CD14-positive monocyte (primary cell): ENCODE measurements at regions not wholly inside any gene's neighbourhood (a gene's known extent, or its start where the extent isn't known, plus 50 kb on each side); places are given as distances from the start of the nearest gene placed in this dataset.

Experiments used
- DNase-seq, 3 donors: peaks; one replicate each; pipeline ENCODE4 v3.0.0-alpha.2; 2011 to 2022
- H2AFZ ChIP-seq: 2 replicates; pipeline ENCODE4 v1.6.0; 2012; ENCODE audit warnings: mild to moderate bottlenecking, low read depth, low read length, inconsistent platforms; ENCODE audit not compliant: insufficient read depth, poor library complexity, severe bottlenecking
- H3K27ac ChIP-seq, 2 donors: 1 replicate in 1 of 2; 2 replicates in 1 of 2; pipeline ENCODE4 v1.5.1; 2012 to 2013; ENCODE audit warnings: low read length in 2 of 2, control low read depth in 1 of 2, inconsistent platforms in 1 of 2, low read depth in 1 of 2, mild to moderate bottlenecking in 1 of 2
- H3K27me3 ChIP-seq, 2 donors: one replicate each; pipeline versions ENCODE4 v1.6.0 to v1.6.1; 2011 to 2013; ENCODE audit warnings: low read length in 2 of 2; ENCODE audit not compliant: control insufficient read depth in 2 of 2, insufficient read depth in 2 of 2
- H3K36me3 ChIP-seq, 2 donors: replicated peaks in 1 of 2; 1 replicate in 1 of 2; 2 replicates in 1 of 2; pipeline versions ENCODE4 v1.5.1 to v1.6.1; 2012 to 2013; ENCODE audit warnings: low read length in 2 of 2, control low read depth in 1 of 2, inconsistent platforms in 1 of 2, mild to moderate bottlenecking in 1 of 2; ENCODE audit not compliant: insufficient read depth in 2 of 2, control insufficient read depth in 1 of 2
- H3K4me1 ChIP-seq, 2 donors: 1 replicate in 1 of 2; 2 replicates in 1 of 2; pipeline versions ENCODE4 v1.5.1 to v1.6.1; 2012 to 2013; ENCODE audit warnings: low read length in 2 of 2, control low read depth in 1 of 2, inconsistent platforms in 1 of 2, mild to moderate bottlenecking in 1 of 2, moderate library complexity in 1 of 2; ENCODE audit not compliant: insufficient read depth in 2 of 2, control insufficient read depth in 1 of 2
- H3K4me2 ChIP-seq: replicated peaks from 2 replicates; pipeline ENCODE3; 2012; ENCODE audit warnings: low read length, moderate library complexity, mild to moderate bottlenecking; ENCODE audit not compliant: poor library complexity, severe bottlenecking; ENCODE audit errors: extremely low read depth
- H3K4me3 ChIP-seq, 3 experiments: fragments of 200-600 bp in 1 of 3; sonication (generic) in 1 of 3; replicated peaks in 1 of 3; 1 replicate in 2 of 3; 2 replicates in 1 of 3; pipeline ENCODE4 v1.5.1; 2011 to 2013; ENCODE audit warnings: low read length in 3 of 3, mild to moderate bottlenecking in 3 of 3, control low read depth in 2 of 3, low read depth in 2 of 3, inconsistent platforms in 1 of 3, moderate library complexity in 1 of 3
- H3K79me2 ChIP-seq: 2 replicates; pipeline ENCODE4 v1.6.0; 2012; ENCODE audit warnings: mild to moderate bottlenecking, control low read depth, inconsistent platforms, low read length, moderate library complexity; ENCODE audit not compliant: insufficient read depth
- H3K9ac ChIP-seq: 2 replicates; pipeline ENCODE4 v1.6.0; 2017; ENCODE audit warnings: low read length, mild to moderate bottlenecking; ENCODE audit not compliant: insufficient read depth, poor library complexity, severe bottlenecking
- H3K9me3 ChIP-seq, 2 donors: replicated peaks in 1 of 2; 1 replicate in 1 of 2; 2 replicates in 1 of 2; pipeline versions ENCODE4 v1.5.1 to v1.6.1; 2012 to 2013; ENCODE audit warnings: low read length in 2 of 2, control low read depth in 1 of 2; ENCODE audit not compliant: control insufficient read depth in 1 of 2, insufficient read depth in 1 of 2
- H4K20me1 ChIP-seq: 2 replicates; pipeline ENCODE4 v1.6.0; 2012; ENCODE audit warnings: mild to moderate bottlenecking, low read length, control low read depth, moderate library complexity; ENCODE audit not compliant: insufficient read depth
- H3K27ac Mint-ChIP-seq, 7 donors: one replicate each; pipeline ENCODE4 v1.8.0; 2020; ENCODE audit warnings: mild to moderate bottlenecking in 7 of 7, mixed read lengths in 7 of 7, moderate library complexity in 6 of 7, inconsistent platforms in 2 of 7
- H3K27me3 Mint-ChIP-seq, 3 donors: one replicate each; pipeline ENCODE4 v1.8.0; 2021 to 2022; ENCODE audit warnings: low read depth in 3 of 3, mild to moderate bottlenecking in 3 of 3, mixed read lengths in 3 of 3, moderate library complexity in 3 of 3, inconsistent platforms in 1 of 3
- H3K36me3 Mint-ChIP-seq, 2 donors: one replicate each; pipeline ENCODE4 v1.8.0; 2020; ENCODE audit warnings: mixed read lengths in 2 of 2, inconsistent platforms in 1 of 2, mild to moderate bottlenecking in 1 of 2
- H3K4me1 Mint-ChIP-seq: one replicate; pipeline ENCODE4 v1.8.0; 2020; ENCODE audit warnings: mild to moderate bottlenecking, mixed read lengths
- H3K4me3 Mint-ChIP-seq, 2 donors: one replicate each; pipeline ENCODE4 v1.8.0; 2020; ENCODE audit warnings: mild to moderate bottlenecking in 2 of 2, mixed read lengths in 2 of 2, moderate library complexity in 1 of 2
- H3K9me3 Mint-ChIP-seq, 7 donors: one replicate each; pipeline ENCODE4 v1.8.0; 2020 to 2022; ENCODE audit warnings: mixed read lengths in 7 of 7, mild to moderate bottlenecking in 6 of 7, moderate library complexity in 6 of 7, inconsistent platforms in 2 of 7
- CTCF ChIP-seq: fragments of 200-600 bp; IDR thresholded peaks from one replicate; pipeline ENCODE4 v1.8.0; 2022; ENCODE audit warnings: antibody characterized with exemption, mild to moderate bottlenecking
- WGBS: methylation state at CpG from one replicate; pipeline ENCODE4 v1.1.5; 2013; ENCODE audit warnings: missing lambda C conversion rate; ENCODE audit not compliant: insufficient coverage; 5-methylcytosine and 5-hydroxymethylcytosine counted together
- intact Hi-C, 2 donors: fragments of 100-400 bp; cut with micrococcal nuclease; formaldehyde crosslinking; loops; one replicate each; pipeline versions ENCODE4 v1.15.0 to v1.15.1; 2023

- TF ChIP-seq CTCF: no peak
- Histone ChIP-seq H3K27me3 (no peaks in the 10 kb centered on the region), H3K36me3 (no peaks in the 10 kb centered on the region), H3K4me1 (no peaks in the 10 kb centered on the region), H3K9ac (no peak overlapping the region), H4K20me1 (no peaks in the 10 kb centered on the region), H3K79me2 (no peaks in the 10 kb centered on the region), H3K27ac (no peak overlapping the region), H2AFZ (no peak overlapping the region), H3K4me3 (no peak overlapping the region), H3K4me2 (no peak overlapping the region), H3K9me3 (peaks cover 0 to 2% of the 10 kb centered on the region in 2 donors)
- intact Hi-C loops: no loop called here
- no peaks in the 10 kb centered on the region for H3K36me3 Mint-ChIP-seq
- H3K4me1 Mint-ChIP-seq: no peaks in the 10 kb centered on the region
- no peak overlapping the region for H3K27ac Mint-ChIP-seq
- 88% methylated on average over 1 of the region's 1 CpG for WGBS
- H3K4me3 Mint-ChIP-seq: no peak overlapping the region
- H3K27me3 Mint-ChIP-seq: peaks cover 0 to 2% (median 2%) of the 10 kb centered on the region in 3 donors
- no peak for DNase-seq
- peaks cover 0 to 7% (median 0%) of the 10 kb centered on the region in 7 donors for H3K9me3 Mint-ChIP-seq
These were observed 422.3 kb downstream of the CBLN4 start for GRCh38 chr20:55583036-55583435.

- Histone ChIP-seq H3K4me3 (no peak overlapping the region), H3K27ac (no peak overlapping the region), H3K4me2 (no peak overlapping the region), H3K79me2 (no peaks in the 10 kb centered on the region), H3K27me3 (no peaks in the 10 kb centered on the region), H3K4me1 (no peaks in the 10 kb centered on the region), H3K36me3 (no peaks in the 10 kb centered on the region), H2AFZ (no peak overlapping the region), H4K20me1 (no peaks in the 10 kb centered on the region), H3K9ac (no peak overlapping the region), H3K9me3 (peaks cover 0 to 2% of the 10 kb centered on the region in 2 donors)
- Mint-ChIP-seq H3K27ac (no peak overlapping the region), H3K9me3 (peaks cover 0 to 7% (median 0%) of the 10 kb centered on the region in 7 donors), H3K4me1 (no peaks in the 10 kb centered on the region), H3K4me3 (no peak overlapping the region), H3K27me3 (peaks cover 0 to 2% (median 2%) of the 10 kb centered on the region in 3 donors), H3K36me3 (no peaks in the 10 kb centered on the region)
- TF ChIP-seq CTCF: no peak
- WGBS: 71% methylated on average over 1 of the region's 5 CpGs
- intact Hi-C loops: no loop called here
- DNase-seq: no peak
These were observed 422.8 kb downstream of the CBLN4 start for GRCh38 chr20:55582498-55582897.
